H1 (cell line): ENCODE measurements at regions not wholly inside any gene's neighbourhood (a gene's known extent, or its start where the extent isn't known, plus 50 kb on each side); places are given as distances from the start of the nearest gene placed in this dataset.

Experiments
- SP1 ChIP-seq: IDR thresholded peaks from 2 replicates; pipeline ENCODE4 v1.6.1; 2011; ENCODE audit warnings: low read depth, low read length
- ZNF274 ChIP-seq: IDR thresholded peaks from 2 replicates; pipeline ENCODE4 v1.7.0; 2012; ENCODE audit warnings: low read length, borderline replicate concordance; ENCODE audit errors: extremely low read depth
- TF ChIP-seq, protein P1 (sequence below): fragments of 300-600 bp; sonication (generic); IDR thresholded peaks from 2 replicates; pipeline ENCODE4 v1.7.1; 2012; ENCODE audit warnings: low read length, moderate library complexity, mild to moderate bottlenecking, inconsistent platforms; ENCODE audit not compliant: insufficient replicate concordance
- TF ChIP-seq, protein P2 (sequence below): IDR thresholded peaks from 2 replicates; pipeline ENCODE4 v1.6.1; 2011; ENCODE audit warnings: low read length, improper control_type of control experiment

DNA sequence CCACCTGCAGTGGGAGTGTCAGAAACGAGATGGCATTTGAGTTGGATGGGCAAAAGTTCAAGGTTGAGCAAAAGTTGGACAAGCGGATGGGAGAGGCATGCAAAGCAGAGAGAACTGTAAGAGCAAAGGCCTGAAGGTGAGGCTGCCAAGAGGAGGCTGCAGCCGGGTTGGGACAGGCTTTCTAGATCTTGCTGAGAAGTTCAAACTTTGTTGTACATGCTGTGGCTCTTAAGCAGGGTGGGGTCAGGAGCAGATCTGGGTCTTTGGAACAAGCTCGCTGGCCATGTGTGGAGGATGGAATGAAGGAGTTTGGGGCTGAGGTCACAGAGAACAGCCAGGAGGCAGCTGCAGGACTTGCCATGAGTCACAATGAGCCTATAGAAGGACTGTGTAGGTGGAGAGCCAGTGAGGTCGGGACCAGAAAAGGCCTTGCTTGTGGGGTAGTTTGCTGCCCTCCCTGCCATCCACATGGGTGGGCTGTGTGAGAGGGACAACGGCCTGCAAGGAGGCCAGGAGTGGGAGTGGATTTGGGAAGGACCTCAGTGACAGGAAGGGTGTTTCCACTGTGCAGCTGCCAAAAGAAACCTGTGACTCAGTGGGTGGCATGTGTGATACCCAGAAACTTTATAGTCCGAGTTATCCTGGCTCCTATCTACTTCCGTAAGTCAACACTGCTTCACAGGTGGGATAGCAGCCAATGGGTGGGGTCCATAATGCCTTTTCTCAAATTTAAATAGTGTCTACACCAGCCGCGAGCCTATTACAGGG, 210.4 kb downstream of the MID1IP1 start (continued):
- TF ChIP-seq, protein P1, sequence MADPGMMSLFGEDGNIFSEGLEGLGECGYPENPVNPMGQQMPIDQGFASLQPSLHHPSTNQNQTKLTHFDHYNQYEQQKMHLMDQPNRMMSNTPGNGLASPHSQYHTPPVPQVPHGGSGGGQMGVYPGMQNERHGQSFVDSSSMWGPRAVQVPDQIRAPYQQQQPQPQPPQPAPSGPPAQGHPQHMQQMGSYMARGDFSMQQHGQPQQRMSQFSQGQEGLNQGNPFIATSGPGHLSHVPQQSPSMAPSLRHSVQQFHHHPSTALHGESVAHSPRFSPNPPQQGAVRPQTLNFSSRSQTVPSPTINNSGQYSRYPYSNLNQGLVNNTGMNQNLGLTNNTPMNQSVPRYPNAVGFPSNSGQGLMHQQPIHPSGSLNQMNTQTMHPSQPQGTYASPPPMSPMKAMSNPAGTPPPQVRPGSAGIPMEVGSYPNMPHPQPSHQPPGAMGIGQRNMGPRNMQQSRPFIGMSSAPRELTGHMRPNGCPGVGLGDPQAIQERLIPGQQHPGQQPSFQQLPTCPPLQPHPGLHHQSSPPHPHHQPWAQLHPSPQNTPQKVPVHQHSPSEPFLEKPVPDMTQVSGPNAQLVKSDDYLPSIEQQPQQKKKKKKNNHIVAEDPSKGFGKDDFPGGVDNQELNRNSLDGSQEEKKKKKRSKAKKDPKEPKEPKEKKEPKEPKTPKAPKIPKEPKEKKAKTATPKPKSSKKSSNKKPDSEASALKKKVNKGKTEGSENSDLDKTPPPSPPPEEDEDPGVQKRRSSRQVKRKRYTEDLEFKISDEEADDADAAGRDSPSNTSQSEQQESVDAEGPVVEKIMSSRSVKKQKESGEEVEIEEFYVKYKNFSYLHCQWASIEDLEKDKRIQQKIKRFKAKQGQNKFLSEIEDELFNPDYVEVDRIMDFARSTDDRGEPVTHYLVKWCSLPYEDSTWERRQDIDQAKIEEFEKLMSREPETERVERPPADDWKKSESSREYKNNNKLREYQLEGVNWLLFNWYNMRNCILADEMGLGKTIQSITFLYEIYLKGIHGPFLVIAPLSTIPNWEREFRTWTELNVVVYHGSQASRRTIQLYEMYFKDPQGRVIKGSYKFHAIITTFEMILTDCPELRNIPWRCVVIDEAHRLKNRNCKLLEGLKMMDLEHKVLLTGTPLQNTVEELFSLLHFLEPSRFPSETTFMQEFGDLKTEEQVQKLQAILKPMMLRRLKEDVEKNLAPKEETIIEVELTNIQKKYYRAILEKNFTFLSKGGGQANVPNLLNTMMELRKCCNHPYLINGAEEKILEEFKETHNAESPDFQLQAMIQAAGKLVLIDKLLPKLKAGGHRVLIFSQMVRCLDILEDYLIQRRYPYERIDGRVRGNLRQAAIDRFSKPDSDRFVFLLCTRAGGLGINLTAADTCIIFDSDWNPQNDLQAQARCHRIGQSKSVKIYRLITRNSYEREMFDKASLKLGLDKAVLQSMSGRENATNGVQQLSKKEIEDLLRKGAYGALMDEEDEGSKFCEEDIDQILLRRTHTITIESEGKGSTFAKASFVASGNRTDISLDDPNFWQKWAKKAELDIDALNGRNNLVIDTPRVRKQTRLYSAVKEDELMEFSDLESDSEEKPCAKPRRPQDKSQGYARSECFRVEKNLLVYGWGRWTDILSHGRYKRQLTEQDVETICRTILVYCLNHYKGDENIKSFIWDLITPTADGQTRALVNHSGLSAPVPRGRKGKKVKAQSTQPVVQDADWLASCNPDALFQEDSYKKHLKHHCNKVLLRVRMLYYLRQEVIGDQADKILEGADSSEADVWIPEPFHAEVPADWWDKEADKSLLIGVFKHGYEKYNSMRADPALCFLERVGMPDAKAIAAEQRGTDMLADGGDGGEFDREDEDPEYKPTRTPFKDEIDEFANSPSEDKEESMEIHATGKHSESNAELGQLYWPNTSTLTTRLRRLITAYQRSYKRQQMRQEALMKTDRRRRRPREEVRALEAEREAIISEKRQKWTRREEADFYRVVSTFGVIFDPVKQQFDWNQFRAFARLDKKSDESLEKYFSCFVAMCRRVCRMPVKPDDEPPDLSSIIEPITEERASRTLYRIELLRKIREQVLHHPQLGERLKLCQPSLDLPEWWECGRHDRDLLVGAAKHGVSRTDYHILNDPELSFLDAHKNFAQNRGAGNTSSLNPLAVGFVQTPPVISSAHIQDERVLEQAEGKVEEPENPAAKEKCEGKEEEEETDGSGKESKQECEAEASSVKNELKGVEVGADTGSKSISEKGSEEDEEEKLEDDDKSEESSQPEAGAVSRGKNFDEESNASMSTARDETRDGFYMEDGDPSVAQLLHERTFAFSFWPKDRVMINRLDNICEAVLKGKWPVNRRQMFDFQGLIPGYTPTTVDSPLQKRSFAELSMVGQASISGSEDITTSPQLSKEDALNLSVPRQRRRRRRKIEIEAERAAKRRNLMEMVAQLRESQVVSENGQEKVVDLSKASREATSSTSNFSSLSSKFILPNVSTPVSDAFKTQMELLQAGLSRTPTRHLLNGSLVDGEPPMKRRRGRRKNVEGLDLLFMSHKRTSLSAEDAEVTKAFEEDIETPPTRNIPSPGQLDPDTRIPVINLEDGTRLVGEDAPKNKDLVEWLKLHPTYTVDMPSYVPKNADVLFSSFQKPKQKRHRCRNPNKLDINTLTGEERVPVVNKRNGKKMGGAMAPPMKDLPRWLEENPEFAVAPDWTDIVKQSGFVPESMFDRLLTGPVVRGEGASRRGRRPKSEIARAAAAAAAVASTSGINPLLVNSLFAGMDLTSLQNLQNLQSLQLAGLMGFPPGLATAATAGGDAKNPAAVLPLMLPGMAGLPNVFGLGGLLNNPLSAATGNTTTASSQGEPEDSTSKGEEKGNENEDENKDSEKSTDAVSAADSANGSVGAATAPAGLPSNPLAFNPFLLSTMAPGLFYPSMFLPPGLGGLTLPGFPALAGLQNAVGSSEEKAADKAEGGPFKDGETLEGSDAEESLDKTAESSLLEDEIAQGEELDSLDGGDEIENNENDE: no peak
- TF ChIP-seq, protein P2, sequence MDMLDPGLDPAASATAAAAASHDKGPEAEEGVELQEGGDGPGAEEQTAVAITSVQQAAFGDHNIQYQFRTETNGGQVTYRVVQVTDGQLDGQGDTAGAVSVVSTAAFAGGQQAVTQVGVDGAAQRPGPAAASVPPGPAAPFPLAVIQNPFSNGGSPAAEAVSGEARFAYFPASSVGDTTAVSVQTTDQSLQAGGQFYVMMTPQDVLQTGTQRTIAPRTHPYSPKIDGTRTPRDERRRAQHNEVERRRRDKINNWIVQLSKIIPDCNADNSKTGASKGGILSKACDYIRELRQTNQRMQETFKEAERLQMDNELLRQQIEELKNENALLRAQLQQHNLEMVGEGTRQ: no peak
- TF ChIP-seq ZNF274 (no peak), SP1 (no peak)
